Trophoblast cell (in vitro differentiated cells and primary cell): ENCODE measurements at regions not wholly inside any gene's neighbourhood (a gene's known extent, or its start where the extent isn't known, plus 50 kb on each side); places are given as distances from the start of the nearest gene placed in this dataset.
A peak's percentile ranks its signal among the peaks of the same experiment; 100 is the strongest.

ENCODE experiments used
- DNase-seq, 2 donors: peaks; one replicate each; pipeline ENCODE4 v3.0.0-alpha.2; 2016
- H2AFZ ChIP-seq: 2 replicates; pipeline ENCODE4 v1.6.1; 2013; ENCODE audit warnings: low read length, moderate library complexity, mild to moderate bottlenecking; ENCODE audit not compliant: insufficient read depth, poor library complexity
- H2AK5ac ChIP-seq: 2 replicates; pipeline ENCODE4 v1.6.1; 2013; ENCODE audit warnings: mild to moderate bottlenecking, low read length
- H2BK120ac ChIP-seq: 2 replicates; pipeline ENCODE4 v1.6.1; 2013; ENCODE audit warnings: low read length, mild to moderate bottlenecking, moderate library complexity; ENCODE audit not compliant: insufficient read depth, poor library complexity
- H2BK12ac ChIP-seq: 2 replicates; pipeline ENCODE4 v1.6.1; 2013; ENCODE audit warnings: mild to moderate bottlenecking, low read length, moderate library complexity
- H2BK5ac ChIP-seq: 2 replicates; pipeline ENCODE4 v1.6.1; 2013; ENCODE audit warnings: low read length, low read depth, moderate library complexity, mild to moderate bottlenecking; ENCODE audit not compliant: poor library complexity
- H3K14ac ChIP-seq: 2 replicates; pipeline ENCODE4 v1.6.1; 2013; ENCODE audit warnings: mild to moderate bottlenecking, low read length
- H3K18ac ChIP-seq: 2 replicates; pipeline ENCODE4 v1.6.1; 2013; ENCODE audit warnings: mild to moderate bottlenecking, low read length
- H3K23ac ChIP-seq: 2 replicates; pipeline ENCODE4 v1.6.1; 2013; ENCODE audit warnings: low read length
- H3K27ac ChIP-seq: 2 replicates; pipeline ENCODE4 v1.5.1; 2013; ENCODE audit warnings: low read depth, mild to moderate bottlenecking, inconsistent platforms, low read length, moderate library complexity
- H3K27me3 ChIP-seq: 2 replicates; pipeline ENCODE4 v1.6.1; 2013; ENCODE audit warnings: inconsistent platforms, mild to moderate bottlenecking, low read length, moderate library complexity; ENCODE audit not compliant: insufficient read depth
- H3K36me3 ChIP-seq, 2 experiments: 1 replicate in 1 of 2; 2 replicates in 1 of 2; pipeline ENCODE4 v1.6.1; 2013; ENCODE audit warnings: low read length in 2 of 2, mild to moderate bottlenecking in 2 of 2, moderate library complexity in 1 of 2; ENCODE audit not compliant: insufficient read depth in 2 of 2, control insufficient read depth in 1 of 2
- H3K4ac ChIP-seq: 2 replicates; pipeline ENCODE4 v1.6.1; 2013; ENCODE audit warnings: low read depth, mild to moderate bottlenecking, low read length, moderate library complexity
- H3K4me1 ChIP-seq, 2 experiments: 1 replicate in 1 of 2; 2 replicates in 1 of 2; pipeline ENCODE4 v1.6.1; 2013; ENCODE audit warnings: low read length in 2 of 2, mild to moderate bottlenecking in 2 of 2, moderate library complexity in 1 of 2; ENCODE audit not compliant: insufficient read depth in 2 of 2, control insufficient read depth in 1 of 2
- H3K4me2 ChIP-seq: 2 replicates; pipeline ENCODE4 v1.6.1; 2013; ENCODE audit warnings: inconsistent platforms, mild to moderate bottlenecking, low read length, moderate library complexity
- H3K4me3 ChIP-seq: 2 replicates; pipeline ENCODE4 v1.5.1; 2013; ENCODE audit warnings: mild to moderate bottlenecking, low read depth, low read length, inconsistent platforms
- H3K79me1 ChIP-seq: one replicate; pipeline ENCODE4 v1.6.1; 2013; ENCODE audit warnings: low read length
- H3K79me2 ChIP-seq: 2 replicates; pipeline ENCODE4 v1.6.1; 2013; ENCODE audit warnings: low read length, mild to moderate bottlenecking; ENCODE audit not compliant: control insufficient read depth, insufficient read depth, poor library complexity
- H3K9ac ChIP-seq: 2 replicates; pipeline ENCODE4 v1.6.1; 2013; ENCODE audit warnings: mild to moderate bottlenecking, low read length
- H3K9me3 ChIP-seq: 2 replicates; pipeline ENCODE4 v1.6.1; 2013; ENCODE audit warnings: low read depth, mild to moderate bottlenecking, control low read depth, inconsistent platforms, low read length; ENCODE audit not compliant: insufficient read depth
- H4K12ac ChIP-seq: 2 replicates; pipeline ENCODE4 v1.6.1; 2013; ENCODE audit warnings: low read depth, mild to moderate bottlenecking, low read length, moderate library complexity
- H4K8ac ChIP-seq: 2 replicates; pipeline ENCODE4 v1.6.1; 2013; ENCODE audit warnings: low read depth, mild to moderate bottlenecking, low read length, moderate library complexity
- H4K91ac ChIP-seq: one replicate; pipeline ENCODE4 v1.6.1; 2013; ENCODE audit warnings: low read depth, mild to moderate bottlenecking, low read length, moderate library complexity
- WGBS: extraction: QIAGEN DNeasy Blood & Tissue Kit; methylation state at CpG from one replicate; pipeline ENCODE4 v1.1.7; 2013; ENCODE audit warnings: missing lambda C conversion rate; ENCODE audit not compliant: insufficient read length, insufficient coverage; ENCODE audit errors: extremely low coverage; 5-methylcytosine and 5-hydroxymethylcytosine counted together

DNA sequence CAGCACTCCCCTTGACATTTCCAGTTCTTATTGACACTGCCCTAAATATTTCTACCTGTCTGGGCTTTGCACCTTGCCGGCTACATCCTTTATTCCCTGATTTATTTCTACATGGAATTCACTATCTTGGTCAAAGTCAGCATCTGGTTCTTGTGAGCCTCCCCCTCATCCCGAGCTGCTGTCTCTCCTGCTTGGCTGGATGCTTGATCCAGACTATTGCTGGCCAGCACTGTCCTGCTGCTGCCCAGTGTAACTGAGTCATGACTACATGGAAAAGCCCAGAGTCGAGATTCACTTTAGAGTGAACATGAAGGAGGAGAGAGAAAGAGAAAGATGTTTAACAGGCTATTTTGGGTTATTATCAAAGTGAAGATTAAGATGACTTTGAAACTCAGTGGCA lies 142.2 kb downstream of the OPN5 start:
- no peak overlapping the region for H4K91ac ChIP-seq
- H4K8ac ChIP-seq, result no peak overlapping the region
- H3K79me1 ChIP-seq, result no peaks in the 10 kb centered on the region
- no peak overlapping the region for H3K4ac ChIP-seq
- H3K36me3 ChIP-seq, result no peaks in the 10 kb centered on the region
- H3K79me2 ChIP-seq, result no peaks in the 10 kb centered on the region
- no peak overlapping the region for H3K14ac ChIP-seq
- no peak overlapping the region for H3K23ac ChIP-seq
- H2AFZ ChIP-seq, result no peak overlapping the region
- H4K12ac ChIP-seq, result no peak overlapping the region
- H3K4me3 ChIP-seq, result no peak overlapping the region
- no peak overlapping the region for H3K27ac ChIP-seq
- H3K4me1 ChIP-seq, result no peaks in the 10 kb centered on the region
- H3K9ac ChIP-seq, result peak overlapping the region; percentile 56
- H2BK120ac ChIP-seq, result no peak overlapping the region
- H2AK5ac ChIP-seq, result no peak overlapping the region
- H2BK5ac ChIP-seq, result no peak overlapping the region
- no peak overlapping the region for H3K4me2 ChIP-seq
- WGBS, result no CpG with 5 or more reads among the region's 3 CpGs
- DNase-seq, result no peak
- H3K18ac ChIP-seq, result no peak overlapping the region
- no peak overlapping the region for H2BK12ac ChIP-seq
- no peaks in the 10 kb centered on the region for H3K27me3 ChIP-seq
- no peaks in the 10 kb centered on the region for H3K9me3 ChIP-seq

DNA sequence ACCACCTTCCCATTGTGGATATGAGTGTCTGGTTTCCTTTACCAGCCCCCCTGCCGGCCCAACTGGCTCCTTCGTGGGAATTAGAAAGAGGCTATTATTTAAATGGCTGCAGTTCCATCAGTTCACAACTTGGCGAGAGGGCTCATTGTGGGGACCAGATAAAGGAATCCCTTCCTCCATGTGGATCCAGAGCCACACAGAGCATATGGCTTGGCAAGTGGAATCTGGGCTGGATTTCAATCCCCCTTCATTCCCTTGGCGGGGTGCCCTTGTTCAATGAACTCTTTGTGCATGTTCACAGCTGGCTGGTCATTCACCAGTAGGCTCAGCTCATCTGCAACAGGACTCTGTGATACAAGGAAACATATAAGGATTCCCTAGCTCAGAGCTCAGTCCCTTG lies 140.6 kb downstream of the OPN5 start:
- no peak overlapping the region for H3K27ac ChIP-seq

DNA sequence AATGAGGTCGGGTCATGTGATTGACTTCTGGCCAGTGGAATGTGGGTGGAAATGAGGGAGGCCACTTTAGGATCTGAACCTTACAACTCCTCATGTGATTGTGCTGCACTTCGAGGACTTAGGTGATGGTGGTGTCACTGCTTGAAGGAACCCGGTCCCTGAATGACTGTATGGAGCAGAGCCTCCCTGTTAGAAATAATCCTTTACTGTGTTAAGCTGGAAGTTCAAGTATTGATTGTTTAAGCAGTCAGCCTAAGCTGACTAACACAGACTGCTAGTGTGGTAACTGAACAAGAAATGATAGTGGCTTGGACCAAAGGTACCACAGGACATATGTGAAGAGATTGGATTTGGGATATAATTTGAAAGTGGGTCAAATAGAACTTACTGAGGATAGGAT lies 138.0 kb downstream of the OPN5 start:
- no peak overlapping the region for H3K23ac ChIP-seq
- no peak for DNase-seq
- no peak overlapping the region for H3K9ac ChIP-seq
- H4K12ac ChIP-seq, result no peak overlapping the region
- no peaks in the 10 kb centered on the region for H3K9me3 ChIP-seq
- H3K4ac ChIP-seq, result no peak overlapping the region
- H2AK5ac ChIP-seq, result no peak overlapping the region
- H3K79me1 ChIP-seq, result no peaks in the 10 kb centered on the region
- H3K36me3 ChIP-seq, result no peaks in the 10 kb centered on the region
- no peaks in the 10 kb centered on the region for H3K79me2 ChIP-seq
- H2AFZ ChIP-seq, result no peak overlapping the region
- no CpG with 5 or more reads among the region's 3 CpGs for WGBS
- H3K14ac ChIP-seq, result no peak overlapping the region
- no peak overlapping the region for H2BK12ac ChIP-seq
- no peak overlapping the region for H3K18ac ChIP-seq
- no peaks in the 10 kb centered on the region for H3K27me3 ChIP-seq
- no peaks in the 10 kb centered on the region for H3K4me1 ChIP-seq
- H3K27ac ChIP-seq, result no peak overlapping the region
- no peak overlapping the region for H2BK5ac ChIP-seq
- no peak overlapping the region for H2BK120ac ChIP-seq
- no peak overlapping the region for H4K91ac ChIP-seq
- no peak overlapping the region for H4K8ac ChIP-seq
- H3K4me2 ChIP-seq, result no peak overlapping the region
- H3K4me3 ChIP-seq, result no peak overlapping the region

More for the DNA sequence above, 140.6 kb downstream of the OPN5 start:
- Histone ChIP-seq H3K4me3 (no peak overlapping the region), H4K12ac (no peak overlapping the region), H3K4me1 (no peaks in the 10 kb centered on the region), H2BK12ac (no peak overlapping the region), H3K79me1 (no peaks in the 10 kb centered on the region), H3K4me2 (no peak overlapping the region), H3K79me2 (no peaks in the 10 kb centered on the region), H2AK5ac (no peak overlapping the region), H2BK120ac (no peak overlapping the region), H4K91ac (no peak overlapping the region), H3K18ac (no peak overlapping the region), H3K14ac (no peak overlapping the region), H3K36me3 (no peaks in the 10 kb centered on the region), H2BK5ac (no peak overlapping the region), H3K4ac (no peak overlapping the region), H2AFZ (no peak overlapping the region), H3K23ac (no peak overlapping the region), H3K9me3 (no peaks in the 10 kb centered on the region), H3K9ac (no peak overlapping the region), H3K27me3 (no peaks in the 10 kb centered on the region), H4K8ac (no peak overlapping the region)
- no CpG with 5 or more reads among the region's 4 CpGs for WGBS
- no peak for DNase-seq

DNA sequence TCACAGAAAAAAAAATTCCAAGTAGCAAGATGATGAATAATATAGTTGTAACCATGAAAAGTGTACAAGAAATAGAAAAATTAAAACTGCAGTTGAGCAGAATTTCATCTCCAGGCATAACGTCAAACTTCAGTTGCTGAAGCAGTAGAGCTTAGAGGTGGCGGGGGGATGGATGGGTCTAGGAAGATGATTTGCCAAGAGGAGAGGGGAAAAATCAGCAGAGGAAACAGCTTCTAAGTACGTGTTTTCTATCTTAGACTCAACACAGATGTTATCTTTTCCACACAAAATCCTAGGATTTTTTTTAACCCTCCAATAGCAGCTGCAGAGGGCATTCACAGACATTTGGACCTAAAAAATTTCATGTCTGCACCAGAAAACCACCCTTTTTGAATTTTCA lies 136.0 kb downstream of the OPN5 start:
- Histone ChIP-seq H3K18ac (no peak overlapping the region), H3K79me1 (no peaks in the 10 kb centered on the region), H4K91ac (no peak overlapping the region), H3K27me3 (no peaks in the 10 kb centered on the region), H4K8ac (no peak overlapping the region), H3K4me3 (no peak overlapping the region), H4K12ac (no peak overlapping the region), H3K9me3 (no peaks in the 10 kb centered on the region), H3K9ac (no peak overlapping the region), H3K14ac (no peak overlapping the region), H3K27ac (no peak overlapping the region), H2BK5ac (no peak overlapping the region), H2BK120ac (no peak overlapping the region), H2BK12ac (no peak overlapping the region), H3K4me1 (no peaks in the 10 kb centered on the region), H3K79me2 (no peaks in the 10 kb centered on the region), H2AK5ac (no peak overlapping the region), H3K23ac (no peak overlapping the region), H3K4ac (no peak overlapping the region), H3K36me3 (no peaks in the 10 kb centered on the region), H3K4me2 (no peak overlapping the region), H2AFZ (no peak overlapping the region)
- no peak for DNase-seq
- no CpG with 5 or more reads among the region's 3 CpGs for WGBS
